ENCODE measurements at regions not wholly inside any gene's neighbourhood (a gene's known extent, or its start where the extent isn't known, plus 50 kb on each side); places are given as distances from the start of the nearest gene placed in this dataset.

DNA sequence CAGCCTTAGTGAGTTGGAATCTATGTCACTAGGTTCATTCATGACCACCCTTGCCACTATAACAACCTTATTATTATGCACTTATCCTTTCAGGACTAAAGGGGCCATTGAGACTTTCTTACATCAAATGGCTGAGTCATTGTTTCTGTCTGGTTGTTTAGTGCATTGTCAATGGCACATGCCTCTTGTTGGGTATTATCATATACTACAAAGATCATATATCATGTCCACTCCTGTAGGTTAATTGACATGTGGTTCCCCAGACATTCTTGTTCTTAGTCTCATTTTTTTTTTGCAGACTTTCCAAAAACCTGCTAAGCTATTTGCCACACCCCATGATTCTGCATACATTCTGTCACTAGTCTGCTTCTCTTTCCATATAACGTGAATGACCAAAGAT lies 66.7 kb upstream of the PRDM9 start:
- no peak for TF ChIP-seq POLR2A (IDR thresholded peaks at IDR 0.05)
- TF ChIP-seq, protein P1, sequence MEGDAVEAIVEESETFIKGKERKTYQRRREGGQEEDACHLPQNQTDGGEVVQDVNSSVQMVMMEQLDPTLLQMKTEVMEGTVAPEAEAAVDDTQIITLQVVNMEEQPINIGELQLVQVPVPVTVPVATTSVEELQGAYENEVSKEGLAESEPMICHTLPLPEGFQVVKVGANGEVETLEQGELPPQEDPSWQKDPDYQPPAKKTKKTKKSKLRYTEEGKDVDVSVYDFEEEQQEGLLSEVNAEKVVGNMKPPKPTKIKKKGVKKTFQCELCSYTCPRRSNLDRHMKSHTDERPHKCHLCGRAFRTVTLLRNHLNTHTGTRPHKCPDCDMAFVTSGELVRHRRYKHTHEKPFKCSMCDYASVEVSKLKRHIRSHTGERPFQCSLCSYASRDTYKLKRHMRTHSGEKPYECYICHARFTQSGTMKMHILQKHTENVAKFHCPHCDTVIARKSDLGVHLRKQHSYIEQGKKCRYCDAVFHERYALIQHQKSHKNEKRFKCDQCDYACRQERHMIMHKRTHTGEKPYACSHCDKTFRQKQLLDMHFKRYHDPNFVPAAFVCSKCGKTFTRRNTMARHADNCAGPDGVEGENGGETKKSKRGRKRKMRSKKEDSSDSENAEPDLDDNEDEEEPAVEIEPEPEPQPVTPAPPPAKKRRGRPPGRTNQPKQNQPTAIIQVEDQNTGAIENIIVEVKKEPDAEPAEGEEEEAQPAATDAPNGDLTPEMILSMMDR (IDR thresholded peaks at IDR 0.05): no peak
